ENCODE measurements at regions not wholly inside any gene's neighbourhood (a gene's known extent, or its start where the extent isn't known, plus 50 kb on each side); places are given as distances from the start of the nearest gene placed in this dataset.

- dilution Hi-C loops (cut with MboI; ENCODE audit: extremely low pct_ligation_motif_present, low sequenced_read_pairs) = no loop called here
- H3K4me3 ChIP-seq (ENCODE audit: control insufficient read depth in 2 of 3, extremely low read depth in 1 of 3, insufficient read depth in 2 of 3, low read depth in 1 of 3, low read length in 3 of 3) = no peak overlapping the region
- no peak overlapping the region for H3K4me2 ChIP-seq (ENCODE audit: control insufficient read depth, extremely low read depth, insufficient read depth, low read depth, low read length)
- no peaks in the 10 kb centered on the region for H3K79me2 ChIP-seq (ENCODE audit: control insufficient read depth, insufficient read depth, low read length)
- H3K4me1 ChIP-seq (ENCODE audit: control insufficient read depth, extremely low read depth, insufficient read depth, low read length) = no peaks in the 10 kb centered on the region
- DNase-seq (ENCODE audit: low read depth, low spot score) (no peak), FAIRE-seq (no peak)
- no peaks in the 10 kb centered on the region for H3K9me3 ChIP-seq (ENCODE audit: control insufficient read depth, low read depth, low read length)
- no peak overlapping the region for H3K9ac ChIP-seq (ENCODE audit: control insufficient read depth, extremely low read depth, insufficient read depth, low read length)
- TF ChIP-seq EZH2 (IDR thresholded peaks at IDR 0.05; ENCODE audit: low read length) (no peak), CTCF (optimal IDR thresholded peaks at IDR 0.05 in 1 of 3, IDR thresholded peaks at IDR 0.05 in 1 of 3, conservative IDR thresholded peaks at IDR 0.05 in 1 of 3; ENCODE audit: extremely low read depth in 1 of 3, insufficient read depth in 2 of 3, low read length in 3 of 3) (no peak)
- H3K27me3 ChIP-seq (ENCODE audit: control insufficient read depth, extremely low read depth, insufficient read depth, low read length) = no peaks in the 10 kb centered on the region
- H4K20me1 ChIP-seq (ENCODE audit: control insufficient read depth, extremely low read depth, insufficient read depth, low read length) = no peaks in the 10 kb centered on the region
- no peak overlapping the region for H3K27ac ChIP-seq (ENCODE audit: control insufficient read depth, insufficient read depth, low read length)
- no peaks in the 10 kb centered on the region for H3K36me3 ChIP-seq (ENCODE audit: control insufficient read depth in 2 of 2, extremely low read depth in 1 of 2, insufficient read depth in 2 of 2, low read length in 2 of 2)
- H3K9me1 ChIP-seq (ENCODE audit: control insufficient read depth, extremely low read depth, insufficient read depth, low read length) = no peaks in the 10 kb centered on the region
- H2AFZ ChIP-seq (ENCODE audit: control insufficient read depth, low read length) = no peak overlapping the region
These were observed 61.1 kb upstream of the CDKN3 start for GRCh38 chr14:54335569-54336155.

- H3K27ac ChIP-seq (ENCODE audit: control insufficient read depth, insufficient read depth, low read length) = no peak overlapping the region
- no peak for DNase-seq (ENCODE audit: low read depth, low spot score)
These were observed 59.5 kb upstream of the CDKN3 start for GRCh38 chr14:54337314-54337713.

More at GRCh38 chr14:54337314-54337713, 59.5 kb upstream of the CDKN3 start:
- TF ChIP-seq CTCF (optimal IDR thresholded peaks at IDR 0.05 in 1 of 3, IDR thresholded peaks at IDR 0.05 in 1 of 3, conservative IDR thresholded peaks at IDR 0.05 in 1 of 3; ENCODE audit: extremely low read depth in 1 of 3, insufficient read depth in 2 of 3, low read length in 3 of 3) (no peak), EZH2 (IDR thresholded peaks at IDR 0.05; ENCODE audit: low read length) (no peak)
- Histone ChIP-seq H3K9ac (ENCODE audit: control insufficient read depth, extremely low read depth, insufficient read depth, low read length) (no peak overlapping the region), H3K27me3 (ENCODE audit: control insufficient read depth, extremely low read depth, insufficient read depth, low read length) (no peaks in the 10 kb centered on the region), H3K9me1 (ENCODE audit: control insufficient read depth, extremely low read depth, insufficient read depth, low read length) (no peaks in the 10 kb centered on the region), H3K79me2 (ENCODE audit: control insufficient read depth, insufficient read depth, low read length) (no peaks in the 10 kb centered on the region), H2AFZ (ENCODE audit: control insufficient read depth, low read length) (no peak overlapping the region), H3K4me1 (ENCODE audit: control insufficient read depth, extremely low read depth, insufficient read depth, low read length) (no peaks in the 10 kb centered on the region), H3K4me2 (ENCODE audit: control insufficient read depth, extremely low read depth, insufficient read depth, low read depth, low read length) (no peak overlapping the region), H3K4me3 (ENCODE audit: control insufficient read depth in 2 of 3, extremely low read depth in 1 of 3, insufficient read depth in 2 of 3, low read depth in 1 of 3, low read length in 3 of 3) (no peak overlapping the region), H4K20me1 (ENCODE audit: control insufficient read depth, extremely low read depth, insufficient read depth, low read length) (no peaks in the 10 kb centered on the region), H3K9me3 (ENCODE audit: control insufficient read depth, low read depth, low read length) (no peaks in the 10 kb centered on the region), H3K36me3 (ENCODE audit: control insufficient read depth in 2 of 2, extremely low read depth in 1 of 2, insufficient read depth in 2 of 2, low read length in 2 of 2) (no peaks in the 10 kb centered on the region)
- dilution Hi-C loops (cut with MboI; ENCODE audit: extremely low pct_ligation_motif_present, low sequenced_read_pairs) = no loop called here
- FAIRE-seq = no peak
